ENCODE measurements at regions not wholly inside any gene's neighbourhood (a gene's known extent, or its start where the extent isn't known, plus 50 kb on each side); places are given as distances from the start of the nearest gene placed in this dataset.

DNA sequence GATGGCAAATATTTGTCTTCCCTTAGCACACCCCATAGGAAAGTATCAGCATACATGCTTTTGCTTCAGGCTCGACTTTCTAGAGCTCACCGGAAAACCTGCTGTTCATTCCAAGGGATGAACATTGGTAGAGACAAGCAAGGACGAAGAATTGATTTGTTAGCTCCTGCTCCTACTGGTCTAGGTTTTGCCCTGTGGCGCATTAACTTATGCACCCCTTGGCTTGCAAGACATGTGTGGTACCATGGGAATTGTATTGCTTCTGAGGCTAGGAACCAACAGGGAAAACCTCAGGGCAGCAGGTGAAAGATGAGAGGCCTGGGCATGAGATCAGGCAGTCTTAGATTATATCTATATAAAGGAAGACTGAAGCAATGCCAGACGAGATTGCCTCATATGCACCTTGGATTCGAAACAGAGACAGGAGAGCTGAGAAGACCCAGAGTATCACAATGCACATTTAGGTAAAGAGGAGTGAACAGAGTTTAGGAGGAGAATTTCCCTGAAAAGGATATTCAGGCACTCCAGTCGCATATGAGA, 771.2 kb upstream of the B3GALT2 start:
- no peak overlapping the region for H3K4me3 ChIP-seq (ENCODE audit: low read depth, low read length)
- TF ChIP-seq, protein P1, sequence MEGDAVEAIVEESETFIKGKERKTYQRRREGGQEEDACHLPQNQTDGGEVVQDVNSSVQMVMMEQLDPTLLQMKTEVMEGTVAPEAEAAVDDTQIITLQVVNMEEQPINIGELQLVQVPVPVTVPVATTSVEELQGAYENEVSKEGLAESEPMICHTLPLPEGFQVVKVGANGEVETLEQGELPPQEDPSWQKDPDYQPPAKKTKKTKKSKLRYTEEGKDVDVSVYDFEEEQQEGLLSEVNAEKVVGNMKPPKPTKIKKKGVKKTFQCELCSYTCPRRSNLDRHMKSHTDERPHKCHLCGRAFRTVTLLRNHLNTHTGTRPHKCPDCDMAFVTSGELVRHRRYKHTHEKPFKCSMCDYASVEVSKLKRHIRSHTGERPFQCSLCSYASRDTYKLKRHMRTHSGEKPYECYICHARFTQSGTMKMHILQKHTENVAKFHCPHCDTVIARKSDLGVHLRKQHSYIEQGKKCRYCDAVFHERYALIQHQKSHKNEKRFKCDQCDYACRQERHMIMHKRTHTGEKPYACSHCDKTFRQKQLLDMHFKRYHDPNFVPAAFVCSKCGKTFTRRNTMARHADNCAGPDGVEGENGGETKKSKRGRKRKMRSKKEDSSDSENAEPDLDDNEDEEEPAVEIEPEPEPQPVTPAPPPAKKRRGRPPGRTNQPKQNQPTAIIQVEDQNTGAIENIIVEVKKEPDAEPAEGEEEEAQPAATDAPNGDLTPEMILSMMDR (IDR thresholded peaks at IDR 0.05; ENCODE audit: borderline replicate concordance, insufficient read depth, low read depth, low read length), result no peak

DNA sequence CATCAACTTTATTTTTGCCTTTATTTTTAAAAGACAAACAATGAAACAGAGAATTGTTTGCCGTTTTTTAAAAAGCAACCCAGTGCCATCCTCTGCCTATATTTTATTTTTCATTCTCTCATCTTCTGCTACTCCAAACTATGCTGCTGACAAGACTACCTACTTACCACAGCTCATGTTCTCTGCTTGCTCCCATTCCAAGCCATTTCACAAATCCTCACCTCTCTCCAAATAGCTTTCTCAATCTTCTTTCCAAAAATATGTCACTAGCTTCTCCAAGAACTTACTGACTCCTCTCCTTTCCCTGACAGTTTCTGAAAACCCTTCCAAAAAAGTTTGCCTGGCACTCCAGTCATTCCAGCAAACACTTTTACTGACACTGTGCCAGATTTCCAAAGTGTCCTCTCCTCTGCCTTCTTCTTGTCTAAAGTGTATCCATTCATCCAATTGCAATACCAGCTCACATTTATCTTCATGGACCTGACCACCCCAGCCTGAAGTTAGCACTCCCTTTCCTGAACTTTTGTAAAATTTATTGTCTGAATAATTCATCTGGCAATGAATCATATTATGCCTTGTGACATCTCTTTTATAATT, 766.5 kb upstream of the B3GALT2 start:
- no peak overlapping the region for H3K4me3 ChIP-seq (ENCODE audit: low read depth, low read length)
- TF ChIP-seq, protein P1 (IDR thresholded peaks at IDR 0.05; ENCODE audit: borderline replicate concordance, insufficient read depth, low read depth, low read length), result no peak

DNA sequence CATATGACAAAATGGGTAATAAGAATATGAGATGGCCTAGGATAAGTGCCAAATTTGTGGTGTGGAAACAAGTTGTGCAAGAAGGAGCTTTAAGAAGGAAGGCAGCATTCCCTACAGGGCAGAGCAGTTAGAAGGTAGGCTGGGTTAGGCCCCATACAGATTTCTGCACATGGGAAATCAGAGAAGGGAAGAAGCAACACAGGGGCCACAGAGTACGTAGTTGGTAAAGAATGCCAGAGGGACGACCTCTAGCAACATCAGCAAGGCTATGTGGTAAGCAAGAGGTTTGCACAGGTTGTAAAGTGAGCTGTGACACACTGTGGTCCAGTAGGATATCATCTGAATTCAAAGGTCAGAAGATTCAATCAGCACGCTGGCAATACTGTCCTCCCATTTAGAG, 765.6 kb upstream of the B3GALT2 start:
- TF ChIP-seq, protein P1 (IDR thresholded peaks at IDR 0.05; ENCODE audit: borderline replicate concordance, insufficient read depth, low read depth, low read length), result no peak
- no peak overlapping the region for H3K4me3 ChIP-seq (ENCODE audit: low read depth, low read length)

DNA sequence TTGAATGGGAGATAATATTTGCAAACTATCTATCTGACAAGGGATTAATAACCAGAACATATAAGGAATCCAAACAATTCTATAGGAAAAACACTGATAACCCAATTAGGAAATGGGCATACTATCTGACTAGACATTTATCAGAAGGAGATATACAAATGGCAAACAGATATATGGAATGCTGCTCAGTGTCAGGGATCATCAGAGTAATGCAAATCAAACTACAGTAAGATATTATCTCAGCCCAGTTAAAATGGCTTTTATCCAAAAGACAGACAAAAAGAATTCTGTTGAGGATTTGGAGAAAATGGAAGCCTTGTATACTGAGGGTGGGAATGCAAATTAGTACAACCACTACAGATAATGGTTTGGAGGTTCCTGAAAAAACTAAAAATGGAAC, 758.0 kb upstream of the B3GALT2 start:
- TF ChIP-seq, protein P1 (IDR thresholded peaks at IDR 0.05; ENCODE audit: borderline replicate concordance, insufficient read depth, low read depth, low read length), result no peak
- no peak overlapping the region for H3K4me3 ChIP-seq (ENCODE audit: low read depth, low read length)

DNA sequence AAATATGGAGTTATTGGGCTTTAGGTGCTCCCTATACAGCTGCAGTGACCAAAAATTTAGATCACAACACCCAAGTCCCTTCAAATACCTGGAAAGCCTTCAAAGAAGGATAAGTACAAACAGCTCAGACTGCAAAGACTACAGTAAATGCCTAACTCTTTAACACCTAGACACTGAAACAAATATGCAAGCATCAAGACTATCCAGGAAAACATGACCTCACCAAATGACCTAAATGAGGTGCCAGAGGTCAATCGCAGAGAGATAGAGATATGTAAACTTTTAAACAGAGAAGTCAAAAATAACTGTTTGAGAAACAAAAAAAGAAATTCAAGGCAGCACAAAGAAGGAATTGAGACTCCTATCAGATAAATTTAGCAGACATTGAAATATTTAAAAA, 753.8 kb upstream of the B3GALT2 start:
- TF ChIP-seq, protein P1 (IDR thresholded peaks at IDR 0.05; ENCODE audit: borderline replicate concordance, insufficient read depth, low read depth, low read length), result no peak
- H3K4me3 ChIP-seq (ENCODE audit: low read depth, low read length), result no peak overlapping the region

DNA sequence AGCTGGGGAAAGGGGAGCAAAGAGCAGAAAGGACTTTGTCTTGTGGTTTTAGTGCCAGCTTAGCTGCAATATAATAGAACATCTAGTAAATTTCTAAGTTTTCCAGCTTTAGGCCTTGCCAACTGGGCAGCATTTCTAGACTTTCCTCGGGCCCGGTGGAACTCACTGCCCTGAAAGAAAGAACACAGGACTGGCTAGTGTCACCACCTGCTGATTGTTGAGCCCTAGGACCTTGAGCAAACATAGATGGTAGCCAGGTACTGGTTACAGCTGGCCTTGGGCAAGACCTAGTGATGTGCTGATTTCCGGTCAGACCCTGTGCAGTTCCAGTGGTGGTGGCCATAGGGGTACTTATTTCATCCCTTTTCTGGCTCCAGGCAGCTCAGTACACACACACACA, 753.2 kb upstream of the B3GALT2 start:
- no peak overlapping the region for H3K4me3 ChIP-seq (ENCODE audit: low read depth, low read length)
- TF ChIP-seq, protein P1 (IDR thresholded peaks at IDR 0.05; ENCODE audit: borderline replicate concordance, insufficient read depth, low read depth, low read length), result no peak

DNA sequence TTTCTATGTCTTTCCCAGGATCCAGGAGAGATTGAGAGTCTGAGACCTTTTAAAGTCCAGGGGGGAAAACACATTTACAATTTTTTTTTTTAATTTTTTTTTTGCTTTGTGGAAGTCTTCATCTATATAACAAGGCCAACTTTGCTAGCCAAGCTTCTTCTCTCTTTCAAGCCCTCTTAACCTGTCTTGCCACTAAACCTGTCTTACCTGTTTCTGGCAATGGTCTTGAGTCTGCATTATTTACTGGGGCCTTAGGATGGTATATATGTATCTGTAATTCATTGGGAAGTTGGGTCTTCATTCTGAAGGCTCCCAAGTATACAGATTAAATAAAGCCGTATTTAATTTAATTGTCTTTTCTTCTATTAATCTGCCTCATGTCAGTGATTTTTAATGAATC, 750.9 kb upstream of the B3GALT2 start:
- no peak overlapping the region for H3K4me3 ChIP-seq (ENCODE audit: low read depth, low read length)
- TF ChIP-seq, protein P1 (IDR thresholded peaks at IDR 0.05; ENCODE audit: borderline replicate concordance, insufficient read depth, low read depth, low read length), result no peak

Data from GM12875 (cell line).